RWPE2 (cell line): ENCODE measurements at regions not wholly inside any gene's neighbourhood (a gene's known extent, or its start where the extent isn't known, plus 50 kb on each side); places are given as distances from the start of the nearest gene placed in this dataset.

Experiments used
- ATAC-seq: fragments of 200-7000 bp; cut with Tn5 transposase; 3 replicates; pipeline ENCODE4 v1.9.1; 2021; ENCODE audit warnings: low read depth
- DNase-seq: peaks from one replicate; pipeline ENCODE4 v3.0.0-alpha.2; 2020; ENCODE audit warnings: low spot score
- H3K27ac ChIP-seq: fragments of 450-650 bp; 2 replicates; pipeline ENCODE4 v1.5.1; 2017; ENCODE audit warnings: mild to moderate bottlenecking; ENCODE audit not compliant: poor library complexity, severe bottlenecking
- H3K27me3 ChIP-seq: fragments of 250-450 bp; sonication (Bioruptor Pico); 2 replicates; pipeline ENCODE4 v1.5.1; 2021; ENCODE audit warnings: mild to moderate bottlenecking, moderate library complexity; ENCODE audit not compliant: insufficient read depth, poor library complexity, severe bottlenecking
- H3K36me3 ChIP-seq: fragments of 250-450 bp; sonication (Bioruptor Pico); 2 replicates; pipeline ENCODE4 v1.5.1; 2020; ENCODE audit warnings: low read depth, mild to moderate bottlenecking, moderate library complexity
- H3K4me1 ChIP-seq: fragments of 250-450 bp; sonication (Bioruptor Pico); 2 replicates; pipeline ENCODE4 v1.5.1; 2021; ENCODE audit warnings: mild to moderate bottlenecking, moderate library complexity; ENCODE audit not compliant: insufficient read depth, poor library complexity, severe bottlenecking
- H3K4me3 ChIP-seq: fragments of 250-450 bp; sonication (Bioruptor Pico); 2 replicates; pipeline ENCODE4 v1.5.1; 2021; ENCODE audit warnings: mild to moderate bottlenecking, moderate library complexity; ENCODE audit not compliant: severe bottlenecking
- H3K9me3 ChIP-seq: fragments of 250-450 bp; sonication (Bioruptor Pico); 2 replicates; pipeline ENCODE4 v1.5.1; 2021; ENCODE audit warnings: mild to moderate bottlenecking, moderate library complexity; ENCODE audit not compliant: severe bottlenecking
- CTCF ChIP-seq: fragments of 450-650 bp; IDR thresholded peaks from one replicate; pipeline ENCODE4 v1.5.1; 2017; ENCODE audit warnings: mild to moderate bottlenecking, moderate library complexity; ENCODE audit not compliant: poor library complexity, severe bottlenecking

- no peak overlapping the region for H3K4me3 ChIP-seq
- H3K36me3 ChIP-seq: no peaks in the 10 kb centered on the region
- no peaks in the 10 kb centered on the region for H3K27me3 ChIP-seq
- H3K27ac ChIP-seq: no peak overlapping the region
- H3K9me3 ChIP-seq: no peaks in the 10 kb centered on the region
- H3K4me1 ChIP-seq: no peaks in the 10 kb centered on the region
- DNase-seq (no peak), ATAC-seq (no peak)
- no peak for TF ChIP-seq CTCF
Observed at GRCh38 chr20:7240490-7240889, 473.0 kb downstream of the BMP2 start.

GRCh38 chr20:7248281-7249201 lies 481.1 kb downstream of the BMP2 start:
- no peaks in the 10 kb centered on the region for H3K36me3 ChIP-seq
- ATAC-seq: no peak

GRCh38 chr20:7250337-7250736 lies 482.9 kb downstream of the BMP2 start:
- TF ChIP-seq CTCF: no peak
- no peak for ATAC-seq
- Histone ChIP-seq H3K27ac (no peak overlapping the region), H3K4me1 (no peaks in the 10 kb centered on the region), H3K27me3 (no peaks in the 10 kb centered on the region), H3K9me3 (no peaks in the 10 kb centered on the region), H3K36me3 (no peaks in the 10 kb centered on the region), H3K4me3 (no peak overlapping the region)
- no peak for DNase-seq

More at GRCh38 chr20:7248281-7249201, 481.1 kb downstream of the BMP2 start:
- Histone ChIP-seq H3K27ac (no peak overlapping the region), H3K9me3 (no peaks in the 10 kb centered on the region), H3K27me3 (no peaks in the 10 kb centered on the region), H3K4me1 (no peaks in the 10 kb centered on the region), H3K4me3 (no peak overlapping the region)
- no peak for DNase-seq
- TF ChIP-seq CTCF: no peak

- DNase-seq (no peak), ATAC-seq (no peak)
- no peaks in the 10 kb centered on the region for H3K27me3 ChIP-seq
- no peak overlapping the region for H3K27ac ChIP-seq
- H3K36me3 ChIP-seq: no peaks in the 10 kb centered on the region
- H3K4me3 ChIP-seq: no peak overlapping the region
- no peaks in the 10 kb centered on the region for H3K4me1 ChIP-seq
- no peaks in the 10 kb centered on the region for H3K9me3 ChIP-seq
- no peak for TF ChIP-seq CTCF
Observed at GRCh38 chr20:7257099-7257498, 489.6 kb downstream of the BMP2 start.
